CD4-positive, alpha-beta T cell treated with Interleukin-15 for 1 hour (primary cell): ENCODE measurements at regions not wholly inside any gene's neighbourhood (a gene's known extent, or its start where the extent isn't known, plus 50 kb on each side); places are given as distances from the start of the nearest gene placed in this dataset.
"Not testable (repeated sequence)": the region's sequence is repeated elsewhere in the genome, so short reads cannot be mapped to it uniquely, and the experiment has no call there.

Experiments used
- DNase-seq: peaks from one replicate; pipeline ENCODE4 v3.0.0-alpha.2; 2020

GRCh38 chr16:35753559-35754390 is 2294.4 kb downstream of the TP53TG3F start:
- no peak for DNase-seq

GRCh38 chr16:35754391-35755369 is 2295.3 kb downstream of the TP53TG3F start:
- DNase-seq: no peak

- no peak for DNase-seq
These were observed 2329.0 kb downstream of the TP53TG3F start for GRCh38 chr16:35788381-35788780.

GRCh38 chr16:35792516-35793285 is 2333.3 kb downstream of the TP53TG3F start:
- DNase-seq: no peak

- no peak for DNase-seq
These were observed 2334.2 kb downstream of the TP53TG3F start for GRCh38 chr16:35793601-35794000.

GRCh38 chr16:35794896-35795295 is 2335.5 kb downstream of the TP53TG3F start:
- DNase-seq: no peak

GRCh38 chr16:35795361-35796029 is 2336.1 kb downstream of the TP53TG3F start:
- no peak for DNase-seq

GRCh38 chr16:35797811-35798210 is 2338.4 kb downstream of the TP53TG3F start:
- DNase-seq: no peak

GRCh38 chr16:35798885-35799426 is 2339.5 kb downstream of the TP53TG3F start:
- DNase-seq: no peak

GRCh38 chr16:35804465-35804864 is 2345.1 kb downstream of the TP53TG3F start:
- not testable (repeated sequence) for DNase-seq

- no peak for DNase-seq
These were observed 2363.9 kb downstream of the TP53TG3F start for GRCh38 chr16:35823342-35823741.

GRCh38 chr16:35841632-35842031 is 2382.2 kb downstream of the TP53TG3F start:
- DNase-seq: no peak

GRCh38 chr16:35862242-35862641 is 2402.8 kb downstream of the TP53TG3F start:
- no peak for DNase-seq

GRCh38 chr16:35868630-35869029 is 2409.2 kb downstream of the TP53TG3F start:
- no peak for DNase-seq

GRCh38 chr16:35873472-35873871 is 2414.1 kb downstream of the TP53TG3F start:
- DNase-seq: no peak

- DNase-seq: no peak
These were observed 2422.2 kb downstream of the TP53TG3F start for GRCh38 chr16:35881654-35882053.

- DNase-seq: no peak
These were observed 2447.0 kb downstream of the TP53TG3F start for GRCh38 chr16:35906440-35906839.

- no peak for DNase-seq
These were observed 2448.7 kb downstream of the TP53TG3F start for GRCh38 chr16:35908152-35908551.

- no peak for DNase-seq
These were observed 2449.5 kb downstream of the TP53TG3F start for GRCh38 chr16:35908942-35909341.

GRCh38 chr16:35909351-35909954 is 2450.0 kb downstream of the TP53TG3F start:
- DNase-seq: no peak

- DNase-seq: no peak
These were observed 2451.0 kb downstream of the TP53TG3F start for GRCh38 chr16:35910409-35910808.

GRCh38 chr16:35911899-35912298 is 2452.5 kb downstream of the TP53TG3F start:
- no peak for DNase-seq
